K562 (cell line): ENCODE measurements at regions not wholly inside any gene's neighbourhood (a gene's known extent, or its start where the extent isn't known, plus 50 kb on each side); places are given as distances from the start of the nearest gene placed in this dataset.

Experiments used
- ATAC-seq: fragments of 200-7000 bp; cut with Tn5 transposase; 3 replicates; pipeline ENCODE4 v1.9.1; 2020; ENCODE audit warnings: moderate library complexity
- BruUV-seq: library from RNA; stranded (reverse); fragments of 400-500 nt; replicated peaks from 2 replicates; lab custom pipeline; 2021; lab: Mats Ljungman, UMichigan
- CTCF ChIA-PET: fragments of 300-600 bp; formaldehyde crosslinking; extraction: SDS; loops from one replicate; lab custom pipeline; 2021; ENCODE audit warnings: low intra/inter-chr PET ratio; lab: Yijun Ruan, JAX
- POLR2A ChIA-PET: fragments of 300-600, 350-650 bp; sonication (Branson Sonifier 250); formaldehyde crosslinking; extraction: SDS; loops from one replicate; lab custom pipeline; 2021; ENCODE audit warnings: antibody characterized with exemption, inconsistent platforms; lab: Yijun Ruan, JAX
- DNase-seq, 4 experiments: peaks; one replicate each; pipeline versions ENCODE4 v3.0.0 to v3.0.0-alpha.2; 2011 to 2018; ENCODE audit warnings: low spot score in 3 of 4, mixed read lengths in 3 of 4; ENCODE audit errors: extremely low read depth in 1 of 4
- FAIRE-seq: peaks from 2 replicates; lab custom pipeline; 2011; peaks lifted over from hg19 to GRCh38; lab: Jason Lieb, UNC
- H2AFZ ChIP-seq: 2 replicates; pipeline ENCODE4 v1.6.0; 2011; ENCODE audit warnings: low read depth, low read length, control low read depth, inconsistent platforms
- H3K27ac ChIP-seq: fragments of 200-600 bp; 3 replicates; pipeline ENCODE4 v1.8.0; 2011; ENCODE audit warnings: low read depth, mild to moderate bottlenecking, control low read depth, inconsistent platforms, low read length, moderate library complexity, mixed read lengths; ENCODE audit errors: extremely low read depth
- H3K27me3 ChIP-seq, 2 experiments: fragments of 300-600 bp in 1 of 2; 2 replicates in 1 of 2; 3 replicates in 1 of 2; pipeline versions ENCODE4 v1.6.0 to v1.8.0; 2011; ENCODE audit warnings: inconsistent platforms in 2 of 2, low read length in 2 of 2, mild to moderate bottlenecking in 1 of 2, mixed read lengths in 1 of 2, moderate library complexity in 1 of 2; ENCODE audit not compliant: control insufficient read depth in 2 of 2, insufficient read depth in 2 of 2
- H3K36me3 ChIP-seq: fragments of 300-600 bp; 3 replicates; pipeline ENCODE4 v1.8.0; 2011; ENCODE audit warnings: mild to moderate bottlenecking, low read length, inconsistent platforms; ENCODE audit not compliant: control insufficient read depth, insufficient read depth
- H3K4me1 ChIP-seq, 2 experiments: fragments of 200-600 bp in 1 of 2; replicated peaks in 1 of 2; 2 replicates in 1 of 2; 3 replicates in 1 of 2; pipeline versions ENCODE4 v1.5.1 to v1.8.0; 2011; ENCODE audit warnings: inconsistent platforms in 2 of 2, low read length in 2 of 2, mild to moderate bottlenecking in 1 of 2, mixed read lengths in 1 of 2, moderate library complexity in 1 of 2; ENCODE audit not compliant: control insufficient read depth in 2 of 2, insufficient read depth in 2 of 2
- H3K4me2 ChIP-seq: 2 replicates; pipeline ENCODE4 v1.6.1; 2011; ENCODE audit warnings: low read length, control low read depth, inconsistent platforms, mixed read lengths; ENCODE audit not compliant: insufficient read depth
- H3K4me3 ChIP-seq: fragments of 200-600 bp; sonication (generic), shearing (Covaris generic); 2 replicates; pipeline ENCODE4 v1.5.1; 2016; ENCODE audit warnings: control low read depth, inconsistent platforms
- H3K79me2 ChIP-seq: fragments of 200-600 bp; 3 replicates; pipeline ENCODE4 v1.8.0; 2011; ENCODE audit warnings: low read length, inconsistent platforms; ENCODE audit not compliant: control insufficient read depth, insufficient read depth
- H3K9ac ChIP-seq, 2 experiments: 2 replicates each; pipeline versions ENCODE4 v1.6.0 to v1.6.1; 2011; ENCODE audit warnings: low read depth in 2 of 2, low read length in 2 of 2, control low read depth in 1 of 2, inconsistent platforms in 1 of 2, mild to moderate bottlenecking in 1 of 2, mixed read lengths in 1 of 2; ENCODE audit not compliant: insufficient read depth in 1 of 2
- H3K9me1 ChIP-seq: one replicate; pipeline ENCODE4 v1.6.0; 2011; ENCODE audit warnings: inconsistent platforms, mild to moderate bottlenecking, low read length, moderate library complexity; ENCODE audit not compliant: control insufficient read depth, insufficient read depth
- H3K9me3 ChIP-seq: replicated peaks from 2 replicates; pipeline ENCODE4 v1.5.1; 2011; ENCODE audit warnings: low read depth, low read length, inconsistent platforms; ENCODE audit not compliant: control insufficient read depth, insufficient read depth
- H4K20me1 ChIP-seq: replicated peaks from 2 replicates; pipeline ENCODE4 v1.6.1; 2011; ENCODE audit warnings: low read length, inconsistent platforms, mixed read lengths; ENCODE audit not compliant: control insufficient read depth, insufficient read depth
- RB1 ChIP-seq: fragments of 450-650 bp; IDR thresholded peaks from 2 replicates; pipeline ENCODE4 v1.6.1; 2017; ENCODE audit warnings: low read depth, mild to moderate bottlenecking
- RBM22 ChIP-seq: fragments of 200-400 bp; formaldehyde crosslinking; IDR thresholded peaks from 2 replicates; pipeline ENCODE4 v1.6.1; 2018; ENCODE audit warnings: low read length, low read depth; ENCODE audit not compliant: poor library complexity, severe bottlenecking
- ZNF384 ChIP-seq: IDR thresholded peaks from 2 replicates; pipeline ENCODE4 v1.6.1; 2012; ENCODE audit warnings: low read depth, low read length, improper control_type of control experiment
- WGBS: fragments of 100-300 bp; shearing (Covaris generic); methylation state at CpG from one replicate; pipeline ENCODE4 v1.1.6; 2016; ENCODE audit warnings: low coverage, mixed read lengths; ENCODE audit not compliant: insufficient coverage; ENCODE audit errors: missing lambda C conversion rate; 5-methylcytosine and 5-hydroxymethylcytosine counted together
- in situ Hi-C: fragments of 300-500 bp; cut with MboI; formaldehyde crosslinking; loops from 4 replicates; pipeline ENCODE4 v1.15.0; 2018; ENCODE audit warnings: inconsistent platforms, mixed read lengths
- intact Hi-C: fragments of 100-400 bp; cut with micrococcal nuclease; formaldehyde crosslinking; loops from 2 replicates; pipeline ENCODE4 v1.14.2; 2022
- TF ChIP-seq, protein P1 (sequence below): fragments of 450-650 bp; formaldehyde crosslinking; conservative IDR thresholded peaks from 2 replicates; pipeline ENCODE4 v1.4.0; 2022; ENCODE audit warnings: mild to moderate bottlenecking, missing genetic modification characterization

DNA sequence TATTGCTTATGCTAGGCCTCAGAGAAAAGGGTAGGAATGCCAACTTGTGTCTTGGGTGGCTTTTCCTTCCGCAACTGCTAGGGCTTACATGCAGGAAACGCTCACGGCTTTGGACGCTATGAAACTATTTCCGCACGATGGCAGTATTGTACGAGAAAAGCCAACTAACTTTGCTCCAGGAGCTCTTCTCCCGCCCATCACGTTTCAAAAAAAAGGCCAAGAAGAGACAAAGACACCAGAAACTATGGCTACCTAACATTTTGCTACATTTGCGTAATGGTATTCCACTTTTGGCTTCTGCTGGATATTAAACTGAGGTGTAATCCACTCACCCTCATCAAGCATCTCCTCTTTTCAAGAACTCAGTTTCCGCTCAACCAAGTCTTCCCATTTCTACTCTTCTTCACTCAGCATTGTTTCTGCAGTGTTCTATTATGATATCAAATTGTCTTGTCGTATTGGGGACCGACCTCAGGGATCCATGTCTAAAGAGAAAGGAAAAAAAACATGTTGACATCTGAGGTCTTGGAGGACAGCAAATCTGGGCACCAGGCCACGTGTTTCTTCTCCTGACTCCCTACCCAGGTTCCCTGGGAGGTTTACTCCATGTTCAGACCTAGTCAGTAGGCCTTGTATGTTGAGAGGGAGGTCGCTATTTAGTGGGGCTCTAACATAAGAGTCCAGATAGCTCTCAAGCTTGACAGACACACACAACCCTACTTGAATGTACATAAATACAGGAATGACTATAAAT, 239.4 kb upstream of the STK26 start:
- TF ChIP-seq RBM22, result no peak
- no peak for TF ChIP-seq RB1
- TF ChIP-seq, protein P1, sequence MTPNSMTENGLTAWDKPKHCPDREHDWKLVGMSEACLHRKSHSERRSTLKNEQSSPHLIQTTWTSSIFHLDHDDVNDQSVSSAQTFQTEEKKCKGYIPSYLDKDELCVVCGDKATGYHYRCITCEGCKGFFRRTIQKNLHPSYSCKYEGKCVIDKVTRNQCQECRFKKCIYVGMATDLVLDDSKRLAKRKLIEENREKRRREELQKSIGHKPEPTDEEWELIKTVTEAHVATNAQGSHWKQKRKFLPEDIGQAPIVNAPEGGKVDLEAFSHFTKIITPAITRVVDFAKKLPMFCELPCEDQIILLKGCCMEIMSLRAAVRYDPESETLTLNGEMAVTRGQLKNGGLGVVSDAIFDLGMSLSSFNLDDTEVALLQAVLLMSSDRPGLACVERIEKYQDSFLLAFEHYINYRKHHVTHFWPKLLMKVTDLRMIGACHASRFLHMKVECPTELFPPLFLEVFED (CRISPR knock-in tag), result no peak
- peak; percentile 71 for TF ChIP-seq ZNF384
- in situ Hi-C loops (no loop called here), intact Hi-C loops (no loop called here)
- Histone ChIP-seq H3K4me3 (no peak overlapping the region), H3K79me2 (no peaks in the 10 kb centered on the region), H3K9me1 (no peaks in the 10 kb centered on the region), H3K36me3 (peaks cover 47% of the 10 kb centered on the region), H3K27ac (no peak overlapping the region), H2AFZ (no peak overlapping the region), H3K27me3 (no peaks in the 10 kb centered on the region), H3K4me2 (no peak overlapping the region), H3K4me1 (no peaks in the 10 kb centered on the region), H4K20me1 (no peaks in the 10 kb centered on the region), H3K9ac (no peak overlapping the region), H3K9me3 (no peaks in the 10 kb centered on the region)
- FAIRE-seq (no peak), DNase-seq (no peak), ATAC-seq (no peak)
- CTCF ChIA-PET, result no interaction called here
- no TSS peak for BruUV-seq
- POLR2A ChIA-PET, result no interaction called here
- WGBS, result 80% methylated on average over 15 of the region's 15 CpGs
